OCI-LY1 (cell line): ENCODE measurements at regions not wholly inside any gene's neighbourhood (a gene's known extent, or its start where the extent isn't known, plus 50 kb on each side); places are given as distances from the start of the nearest gene placed in this dataset.

Experiments
- H2AFZ ChIP-seq: fragments of 200-600 bp; sonication (generic), shearing (Covaris generic); 2 replicates; pipeline ENCODE4 v1.6.0; 2014; ENCODE audit warnings: antibody characterized with exemption, mild to moderate bottlenecking, low read length
- H3F3A ChIP-seq: fragments of 200-600 bp; sonication (generic), shearing (Covaris generic); 2 replicates; pipeline ENCODE4 v1.6.0; 2014; ENCODE audit warnings: mild to moderate bottlenecking, antibody characterized with exemption, low read length, moderate library complexity; ENCODE audit not compliant: insufficient read depth
- H3K27ac ChIP-seq: fragments of 200-600 bp; sonication (generic); 2 replicates; pipeline ENCODE4 v1.5.1; 2014; ENCODE audit warnings: low read length, mixed run types, mild to moderate bottlenecking, low read depth; ENCODE audit not compliant: poor library complexity, severe bottlenecking
- H3K27me3 ChIP-seq: fragments of 200-600 bp; sonication (generic); 2 replicates; pipeline ENCODE4 v1.6.0; 2014; ENCODE audit warnings: antibody characterized with exemption, mild to moderate bottlenecking, low read length, moderate library complexity; ENCODE audit not compliant: insufficient read depth
- H3K36me3 ChIP-seq: fragments of 200-600 bp; sonication (generic); 2 replicates; pipeline ENCODE4 v1.6.1; 2014; ENCODE audit warnings: mild to moderate bottlenecking, antibody characterized with exemption, low read length, moderate library complexity, mixed read lengths; ENCODE audit not compliant: insufficient read depth
- H3K4me1 ChIP-seq: fragments of 200-600 bp; sonication (generic); 2 replicates; pipeline ENCODE4 v1.5.1; 2014; ENCODE audit warnings: mild to moderate bottlenecking, low read length, moderate library complexity; ENCODE audit not compliant: insufficient read depth, severe bottlenecking
- H3K4me2 ChIP-seq: fragments of 200-600 bp; sonication (generic), shearing (Covaris generic); 2 replicates; pipeline ENCODE4 v1.6.1; 2014; ENCODE audit warnings: low read length
- H3K4me3 ChIP-seq: fragments of 200-600 bp; sonication (generic); 2 replicates; pipeline ENCODE4 v1.5.1; 2014; ENCODE audit warnings: low read length, low read depth, mild to moderate bottlenecking, mixed read lengths; ENCODE audit not compliant: poor library complexity, severe bottlenecking
- H3K79me2 ChIP-seq: fragments of 200-600 bp; shearing (Covaris generic); 2 replicates; pipeline ENCODE4 v1.6.1; 2016; ENCODE audit warnings: mixed run types, low read length, mixed read lengths; ENCODE audit not compliant: insufficient read depth
- H3K9ac ChIP-seq: fragments of 200-600 bp; sonication (generic), shearing (Covaris generic); 2 replicates; pipeline ENCODE4 v1.6.1; 2014; ENCODE audit warnings: mild to moderate bottlenecking, low read length, mixed read lengths
- H3K9me2 ChIP-seq: fragments of 200-600 bp; sonication (generic), shearing (Covaris generic); 2 replicates; pipeline ENCODE4 v1.6.1; 2014; ENCODE audit warnings: low read depth, mild to moderate bottlenecking, low read length, mixed read lengths
- H3K9me3 ChIP-seq: fragments of 200-600 bp; shearing (Covaris generic); 2 replicates; pipeline ENCODE4 v1.6.1; 2014; ENCODE audit warnings: low read length, mixed read lengths
- H4K20me1 ChIP-seq: fragments of 200-600 bp; sonication (generic), shearing (Covaris generic); 2 replicates; pipeline ENCODE4 v1.6.0; 2016; ENCODE audit warnings: mild to moderate bottlenecking, low read length; ENCODE audit not compliant: insufficient read depth
- EZH2 ChIP-seq: fragments of 200-600 bp; sonication (generic), shearing (Covaris generic); IDR thresholded peaks from 2 replicates; pipeline ENCODE4 v1.8.0; 2017; ENCODE audit warnings: borderline replicate concordance, mixed run types, mild to moderate bottlenecking, antibody characterized with exemption, low read length, moderate library complexity, mixed read lengths
- TF ChIP-seq, protein P1 (sequence below): fragments of 200-600 bp; sonication (generic), shearing (Covaris generic); IDR thresholded peaks from 2 replicates; pipeline ENCODE4 v1.5.1; 2017; ENCODE audit warnings: mild to moderate bottlenecking, antibody characterized with exemption, low read length, moderate library complexity, mixed read lengths

DNA sequence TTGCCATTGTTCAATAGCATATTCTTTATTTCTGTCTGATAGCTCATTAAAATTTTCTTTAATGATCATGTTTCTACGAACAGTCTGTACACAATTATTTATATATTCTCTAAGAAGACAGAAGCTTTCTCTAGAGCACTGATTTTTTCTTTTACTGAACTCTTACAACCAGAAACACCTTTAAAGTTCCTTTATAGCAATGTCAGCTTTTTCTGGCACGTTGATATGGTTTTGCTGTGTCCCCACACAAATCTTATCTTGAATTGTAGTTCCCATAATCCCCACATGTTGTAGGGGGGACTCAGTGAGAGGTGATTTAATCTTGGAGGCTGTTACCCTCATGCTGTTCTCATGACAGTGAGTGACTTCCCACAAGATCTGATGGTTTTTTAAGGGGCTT is 299.4 kb downstream of the PPARGC1A start:
- Histone ChIP-seq H3K36me3 (no peaks in the 10 kb centered on the region), H3K4me1 (no peaks in the 10 kb centered on the region), H3K27me3 (no peaks in the 10 kb centered on the region), H2AFZ (no peak overlapping the region), H3K79me2 (no peaks in the 10 kb centered on the region), H3K27ac (no peak overlapping the region), H3K9me3 (no peaks in the 10 kb centered on the region), H3K9ac (no peak overlapping the region), H3F3A (no peaks in the 10 kb centered on the region), H3K9me2 (no peaks in the 10 kb centered on the region), H4K20me1 (no peaks in the 10 kb centered on the region), H3K4me3 (no peak overlapping the region), H3K4me2 (no peak overlapping the region)
- no peak for TF ChIP-seq EZH2
- TF ChIP-seq, protein P1, sequence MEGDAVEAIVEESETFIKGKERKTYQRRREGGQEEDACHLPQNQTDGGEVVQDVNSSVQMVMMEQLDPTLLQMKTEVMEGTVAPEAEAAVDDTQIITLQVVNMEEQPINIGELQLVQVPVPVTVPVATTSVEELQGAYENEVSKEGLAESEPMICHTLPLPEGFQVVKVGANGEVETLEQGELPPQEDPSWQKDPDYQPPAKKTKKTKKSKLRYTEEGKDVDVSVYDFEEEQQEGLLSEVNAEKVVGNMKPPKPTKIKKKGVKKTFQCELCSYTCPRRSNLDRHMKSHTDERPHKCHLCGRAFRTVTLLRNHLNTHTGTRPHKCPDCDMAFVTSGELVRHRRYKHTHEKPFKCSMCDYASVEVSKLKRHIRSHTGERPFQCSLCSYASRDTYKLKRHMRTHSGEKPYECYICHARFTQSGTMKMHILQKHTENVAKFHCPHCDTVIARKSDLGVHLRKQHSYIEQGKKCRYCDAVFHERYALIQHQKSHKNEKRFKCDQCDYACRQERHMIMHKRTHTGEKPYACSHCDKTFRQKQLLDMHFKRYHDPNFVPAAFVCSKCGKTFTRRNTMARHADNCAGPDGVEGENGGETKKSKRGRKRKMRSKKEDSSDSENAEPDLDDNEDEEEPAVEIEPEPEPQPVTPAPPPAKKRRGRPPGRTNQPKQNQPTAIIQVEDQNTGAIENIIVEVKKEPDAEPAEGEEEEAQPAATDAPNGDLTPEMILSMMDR = no peak

DNA sequence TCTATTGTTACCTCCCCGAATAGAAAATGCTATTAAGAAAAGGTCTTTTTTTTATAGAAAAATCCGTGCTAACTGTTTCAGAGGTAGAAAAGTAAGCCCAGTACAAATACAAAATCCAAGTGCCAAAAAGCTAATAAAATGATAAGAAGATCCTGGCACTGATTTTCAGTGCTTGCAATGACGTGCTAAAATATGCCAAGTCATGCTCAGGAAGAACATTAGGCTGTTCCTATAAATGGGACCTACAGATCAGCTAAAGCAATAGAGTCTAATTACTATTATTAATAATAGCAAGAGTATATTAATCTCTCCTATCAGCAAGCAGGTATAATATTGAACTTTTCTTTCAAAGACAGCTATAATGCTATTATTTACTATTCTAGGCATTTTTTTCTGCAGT is 305.8 kb downstream of the PPARGC1A start:
- H3K36me3 ChIP-seq = no peaks in the 10 kb centered on the region
- no peak for TF ChIP-seq EZH2
- TF ChIP-seq, protein P1 = no peak
- no peaks in the 10 kb centered on the region for H3F3A ChIP-seq
- H3K4me3 ChIP-seq = no peak overlapping the region
- H3K27ac ChIP-seq = no peak overlapping the region
- no peak overlapping the region for H3K4me2 ChIP-seq
- H4K20me1 ChIP-seq = no peaks in the 10 kb centered on the region
- H3K79me2 ChIP-seq = no peaks in the 10 kb centered on the region
- no peak overlapping the region for H3K9ac ChIP-seq
- no peak overlapping the region for H2AFZ ChIP-seq
- no peaks in the 10 kb centered on the region for H3K9me2 ChIP-seq
- no peaks in the 10 kb centered on the region for H3K9me3 ChIP-seq
- H3K27me3 ChIP-seq = no peaks in the 10 kb centered on the region
- no peaks in the 10 kb centered on the region for H3K4me1 ChIP-seq

DNA sequence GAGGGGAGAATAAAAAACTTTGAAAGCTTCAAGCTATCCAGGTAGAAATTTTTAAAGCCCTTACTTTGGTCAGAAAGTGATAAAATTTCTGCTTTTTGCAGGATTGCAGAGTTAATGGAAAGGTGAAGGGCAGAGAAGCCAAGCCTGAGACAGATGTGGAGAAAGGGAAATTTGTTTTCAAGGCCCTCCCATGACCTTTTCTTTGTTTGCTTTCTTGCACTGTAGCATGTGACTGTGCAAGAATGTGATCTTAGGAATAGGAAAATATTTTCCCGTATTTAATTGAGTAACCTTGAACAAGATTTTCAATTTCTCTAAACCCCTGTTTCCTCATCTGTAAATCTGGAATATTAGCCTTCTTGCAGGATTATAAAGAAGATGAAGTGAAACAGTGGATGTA is 307.2 kb downstream of the PPARGC1A start:
- no peak for TF ChIP-seq EZH2
- TF ChIP-seq, protein P1 = no peak
- Histone ChIP-seq H3K4me3 (no peak overlapping the region), H2AFZ (no peak overlapping the region), H3K4me1 (no peaks in the 10 kb centered on the region), H3K9me2 (no peaks in the 10 kb centered on the region), H3K9ac (no peak overlapping the region), H3K4me2 (no peak overlapping the region), H3K36me3 (no peaks in the 10 kb centered on the region), H3K27ac (no peak overlapping the region), H4K20me1 (no peaks in the 10 kb centered on the region), H3K27me3 (no peaks in the 10 kb centered on the region), H3K9me3 (no peaks in the 10 kb centered on the region), H3F3A (no peaks in the 10 kb centered on the region), H3K79me2 (no peaks in the 10 kb centered on the region)
